ENCODE measurements at regions not wholly inside any gene's neighbourhood (a gene's known extent, or its start where the extent isn't known, plus 50 kb on each side); places are given as distances from the start of the nearest gene placed in this dataset.

DNA sequence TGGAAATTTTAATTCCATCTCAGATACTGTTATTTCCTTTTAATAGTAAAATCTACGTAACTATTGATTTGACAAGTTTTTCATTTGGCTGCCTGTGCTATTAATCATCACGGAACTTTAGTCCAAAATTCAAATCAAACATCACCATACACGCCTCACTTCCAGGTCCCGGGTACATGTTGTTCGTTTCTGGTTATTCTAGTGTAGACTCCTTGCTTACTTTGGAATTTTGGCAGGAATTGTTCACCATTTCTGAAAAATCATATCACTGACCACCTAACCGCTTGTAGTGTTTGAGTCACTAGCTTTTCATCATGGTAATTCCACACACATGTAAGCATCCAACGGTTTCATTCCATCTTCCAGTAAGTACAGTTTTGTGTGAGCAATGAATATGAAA lies 98.0 kb upstream of the NHSL1 start:
- ATAC-seq = no peak
- TF ChIP-seq ZNF565 (CRISPR knock-in tag; conservative IDR thresholded peaks at IDR 0.05; ENCODE audit: low read depth) (no peak), GLIS3 (CRISPR knock-in tag; IDR thresholded peaks at IDR 0.05) (no peak), ZFP3 (CRISPR knock-in tag; IDR thresholded peaks at IDR 0.05) (no peak), ESRRG (CRISPR knock-in tag; IDR thresholded peaks at IDR 0.05) (no peak), SNAI2 (CRISPR knock-in tag; IDR thresholded peaks at IDR 0.05) (no peak), ZNF70 (CRISPR knock-in tag; IDR thresholded peaks at IDR 0.05) (no peak), ISL1 (CRISPR knock-in tag; IDR thresholded peaks at IDR 0.05) (no peak), TOX (CRISPR knock-in tag; IDR thresholded peaks at IDR 0.05; ENCODE audit: borderline replicate concordance) (no peak), CSDC2 (CRISPR knock-in tag; IDR thresholded peaks at IDR 0.05) (no peak), PPARA (CRISPR knock-in tag; IDR thresholded peaks at IDR 0.05; ENCODE audit: borderline replicate concordance) (no peak), OSR1 (CRISPR knock-in tag; IDR thresholded peaks at IDR 0.05) (no peak), ZFP30 (CRISPR knock-in tag; IDR thresholded peaks at IDR 0.05) (no peak), ARNTL (CRISPR knock-in tag; IDR thresholded peaks at IDR 0.05; ENCODE audit: borderline replicate concordance, low read depth) (no peak), TCF4 (CRISPR knock-in tag; IDR thresholded peaks at IDR 0.05; ENCODE audit: borderline replicate concordance) (no peak), RARB (CRISPR knock-in tag; IDR thresholded peaks at IDR 0.05) (no peak)
- TF ChIP-seq, protein P1, sequence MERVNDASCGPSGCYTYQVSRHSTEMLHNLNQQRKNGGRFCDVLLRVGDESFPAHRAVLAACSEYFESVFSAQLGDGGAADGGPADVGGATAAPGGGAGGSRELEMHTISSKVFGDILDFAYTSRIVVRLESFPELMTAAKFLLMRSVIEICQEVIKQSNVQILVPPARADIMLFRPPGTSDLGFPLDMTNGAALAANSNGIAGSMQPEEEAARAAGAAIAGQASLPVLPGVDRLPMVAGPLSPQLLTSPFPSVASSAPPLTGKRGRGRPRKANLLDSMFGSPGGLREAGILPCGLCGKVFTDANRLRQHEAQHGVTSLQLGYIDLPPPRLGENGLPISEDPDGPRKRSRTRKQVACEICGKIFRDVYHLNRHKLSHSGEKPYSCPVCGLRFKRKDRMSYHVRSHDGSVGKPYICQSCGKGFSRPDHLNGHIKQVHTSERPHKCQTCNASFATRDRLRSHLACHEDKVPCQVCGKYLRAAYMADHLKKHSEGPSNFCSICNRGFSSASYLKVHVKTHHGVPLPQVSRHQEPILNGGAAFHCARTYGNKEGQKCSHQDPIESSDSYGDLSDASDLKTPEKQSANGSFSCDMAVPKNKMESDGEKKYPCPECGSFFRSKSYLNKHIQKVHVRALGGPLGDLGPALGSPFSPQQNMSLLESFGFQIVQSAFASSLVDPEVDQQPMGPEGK (CRISPR knock-in tag; IDR thresholded peaks at IDR 0.05; ENCODE audit: borderline replicate concordance) = no peak
- TF ChIP-seq, protein P2, sequence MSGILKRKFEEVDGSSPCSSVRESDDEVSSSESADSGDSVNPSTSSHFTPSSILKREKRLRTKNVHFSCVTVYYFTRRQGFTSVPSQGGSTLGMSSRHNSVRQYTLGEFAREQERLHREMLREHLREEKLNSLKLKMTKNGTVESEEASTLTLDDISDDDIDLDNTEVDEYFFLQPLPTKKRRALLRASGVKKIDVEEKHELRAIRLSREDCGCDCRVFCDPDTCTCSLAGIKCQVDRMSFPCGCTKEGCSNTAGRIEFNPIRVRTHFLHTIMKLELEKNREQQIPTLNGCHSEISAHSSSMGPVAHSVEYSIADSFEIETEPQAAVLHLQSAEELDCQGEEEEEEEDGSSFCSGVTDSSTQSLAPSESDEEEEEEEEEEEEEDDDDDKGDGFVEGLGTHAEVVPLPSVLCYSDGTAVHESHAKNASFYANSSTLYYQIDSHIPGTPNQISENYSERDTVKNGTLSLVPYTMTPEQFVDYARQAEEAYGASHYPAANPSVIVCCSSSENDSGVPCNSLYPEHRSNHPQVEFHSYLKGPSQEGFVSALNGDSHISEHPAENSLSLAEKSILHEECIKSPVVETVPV (CRISPR knock-in tag; IDR thresholded peaks at IDR 0.05) = no peak
- TF ChIP-seq, protein P3, sequence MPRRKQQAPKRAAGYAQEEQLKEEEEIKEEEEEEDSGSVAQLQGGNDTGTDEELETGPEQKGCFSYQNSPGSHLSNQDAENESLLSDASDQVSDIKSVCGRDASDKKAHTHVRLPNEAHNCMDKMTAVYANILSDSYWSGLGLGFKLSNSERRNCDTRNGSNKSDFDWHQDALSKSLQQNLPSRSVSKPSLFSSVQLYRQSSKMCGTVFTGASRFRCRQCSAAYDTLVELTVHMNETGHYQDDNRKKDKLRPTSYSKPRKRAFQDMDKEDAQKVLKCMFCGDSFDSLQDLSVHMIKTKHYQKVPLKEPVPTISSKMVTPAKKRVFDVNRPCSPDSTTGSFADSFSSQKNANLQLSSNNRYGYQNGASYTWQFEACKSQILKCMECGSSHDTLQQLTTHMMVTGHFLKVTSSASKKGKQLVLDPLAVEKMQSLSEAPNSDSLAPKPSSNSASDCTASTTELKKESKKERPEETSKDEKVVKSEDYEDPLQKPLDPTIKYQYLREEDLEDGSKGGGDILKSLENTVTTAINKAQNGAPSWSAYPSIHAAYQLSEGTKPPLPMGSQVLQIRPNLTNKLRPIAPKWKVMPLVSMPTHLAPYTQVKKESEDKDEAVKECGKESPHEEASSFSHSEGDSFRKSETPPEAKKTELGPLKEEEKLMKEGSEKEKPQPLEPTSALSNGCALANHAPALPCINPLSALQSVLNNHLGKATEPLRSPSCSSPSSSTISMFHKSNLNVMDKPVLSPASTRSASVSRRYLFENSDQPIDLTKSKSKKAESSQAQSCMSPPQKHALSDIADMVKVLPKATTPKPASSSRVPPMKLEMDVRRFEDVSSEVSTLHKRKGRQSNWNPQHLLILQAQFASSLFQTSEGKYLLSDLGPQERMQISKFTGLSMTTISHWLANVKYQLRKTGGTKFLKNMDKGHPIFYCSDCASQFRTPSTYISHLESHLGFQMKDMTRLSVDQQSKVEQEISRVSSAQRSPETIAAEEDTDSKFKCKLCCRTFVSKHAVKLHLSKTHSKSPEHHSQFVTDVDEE (CRISPR knock-in tag; IDR thresholded peaks at IDR 0.05) = no peak
- TF ChIP-seq, protein P4, sequence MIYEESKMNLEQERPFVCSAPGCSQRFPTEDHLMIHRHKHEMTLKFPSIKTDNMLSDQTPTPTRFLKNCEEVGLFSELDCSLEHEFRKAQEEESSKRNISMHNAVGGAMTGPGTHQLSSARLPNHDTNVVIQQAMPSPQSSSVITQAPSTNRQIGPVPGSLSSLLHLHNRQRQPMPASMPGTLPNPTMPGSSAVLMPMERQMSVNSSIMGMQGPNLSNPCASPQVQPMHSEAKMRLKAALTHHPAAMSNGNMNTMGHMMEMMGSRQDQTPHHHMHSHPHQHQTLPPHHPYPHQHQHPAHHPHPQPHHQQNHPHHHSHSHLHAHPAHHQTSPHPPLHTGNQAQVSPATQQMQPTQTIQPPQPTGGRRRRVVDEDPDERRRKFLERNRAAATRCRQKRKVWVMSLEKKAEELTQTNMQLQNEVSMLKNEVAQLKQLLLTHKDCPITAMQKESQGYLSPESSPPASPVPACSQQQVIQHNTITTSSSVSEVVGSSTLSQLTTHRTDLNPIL (CRISPR knock-in tag; IDR thresholded peaks at IDR 0.05; ENCODE audit: low read depth) = no peak
- TF ChIP-seq, protein P5, sequence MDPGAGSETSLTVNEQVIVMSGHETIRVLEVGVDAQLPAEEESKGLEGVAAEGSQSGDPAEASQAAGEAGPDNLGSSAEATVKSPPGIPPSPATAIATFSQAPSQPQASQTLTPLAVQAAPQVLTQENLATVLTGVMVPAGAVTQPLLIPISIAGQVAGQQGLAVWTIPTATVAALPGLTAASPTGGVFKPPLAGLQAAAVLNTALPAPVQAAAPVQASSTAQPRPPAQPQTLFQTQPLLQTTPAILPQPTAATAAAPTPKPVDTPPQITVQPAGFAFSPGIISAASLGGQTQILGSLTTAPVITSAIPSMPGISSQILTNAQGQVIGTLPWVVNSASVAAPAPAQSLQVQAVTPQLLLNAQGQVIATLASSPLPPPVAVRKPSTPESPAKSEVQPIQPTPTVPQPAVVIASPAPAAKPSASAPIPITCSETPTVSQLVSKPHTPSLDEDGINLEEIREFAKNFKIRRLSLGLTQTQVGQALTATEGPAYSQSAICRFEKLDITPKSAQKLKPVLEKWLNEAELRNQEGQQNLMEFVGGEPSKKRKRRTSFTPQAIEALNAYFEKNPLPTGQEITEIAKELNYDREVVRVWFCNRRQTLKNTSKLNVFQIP (CRISPR knock-in tag; IDR thresholded peaks at IDR 0.05; ENCODE audit: borderline replicate concordance, low read depth) = no peak

DNA sequence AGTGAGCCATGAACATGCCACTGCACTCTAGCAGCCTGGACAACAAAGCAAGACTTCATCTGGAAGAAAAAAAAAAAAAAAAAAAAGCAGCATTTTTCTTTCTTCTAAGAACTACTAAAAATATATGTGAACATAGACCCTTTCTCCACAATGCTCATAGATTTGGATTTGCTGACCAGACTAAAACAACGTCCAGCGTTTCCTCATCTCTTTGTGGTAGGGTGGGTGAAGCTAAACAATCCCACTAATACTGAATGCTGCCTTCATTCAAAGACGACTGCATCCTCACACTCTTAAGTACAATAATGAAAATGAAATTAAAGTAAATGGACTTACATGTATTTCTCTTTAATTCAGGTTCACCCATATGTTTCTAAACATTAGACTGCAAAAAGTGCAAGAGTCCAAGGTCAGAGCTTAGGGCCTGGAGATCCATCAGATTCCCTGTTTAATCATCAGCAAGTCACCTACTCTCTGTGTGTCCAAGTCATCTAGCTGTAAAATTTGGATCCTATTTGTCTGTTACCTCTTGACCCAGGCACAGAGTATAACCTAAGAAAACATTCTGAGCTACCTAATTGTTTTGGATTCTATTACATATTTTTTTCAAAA lies 99.4 kb upstream of the NHSL1 start:
- ATAC-seq = no peak
- TF ChIP-seq ZFP3 (CRISPR knock-in tag; IDR thresholded peaks at IDR 0.05) (no peak), ARNTL (CRISPR knock-in tag; IDR thresholded peaks at IDR 0.05; ENCODE audit: borderline replicate concordance, low read depth) (no peak), ZFP30 (CRISPR knock-in tag; IDR thresholded peaks at IDR 0.05) (no peak)
- TF ChIP-seq, protein P2 (CRISPR knock-in tag; IDR thresholded peaks at IDR 0.05) = no peak
- TF ChIP-seq, protein P4 (CRISPR knock-in tag; IDR thresholded peaks at IDR 0.05; ENCODE audit: low read depth) = no peak
